WTC11 (cell line): ENCODE measurements at regions not wholly inside any gene's neighbourhood (a gene's known extent, or its start where the extent isn't known, plus 50 kb on each side); places are given as distances from the start of the nearest gene placed in this dataset.

Experiments used
- ATAC-seq: fragments of 200-7000 bp; cut with Tn5 transposase; 2 replicates; pipeline ENCODE4 v1.10.0; 2021; ENCODE audit warnings: mild to moderate bottlenecking, moderate library complexity
- CTCF ChIA-PET: fragments of 300-600 bp; sonication (Branson Sonifier 250); formaldehyde crosslinking; loops from one replicate; lab custom pipeline; 2021; ENCODE audit warnings: antibody characterized with exemption; lab: Charles Lee
- POLR2A ChIA-PET: fragments of 350-600 bp; sonication (Branson Sonifier 250); formaldehyde crosslinking; loops from one replicate; lab custom pipeline; 2021; ENCODE audit warnings: antibody characterized with exemption; lab: Charles Lee
- DNase-seq: peaks from one replicate; pipeline ENCODE4 v3.0.0; 2021; ENCODE audit warnings: low spot score
- H3K27ac Mint-ChIP-seq: 2 replicates; pipeline ENCODE4 v1.8.0; 2021; ENCODE audit warnings: mixed read lengths
- H3K27me3 Mint-ChIP-seq: 2 replicates; pipeline ENCODE4 v1.8.0; 2021; ENCODE audit warnings: low read depth, mild to moderate bottlenecking, moderate library complexity, mixed read lengths
- H3K36me3 Mint-ChIP-seq: 2 replicates; pipeline ENCODE4 v1.8.0; 2021; ENCODE audit warnings: mixed read lengths
- H3K4me1 Mint-ChIP-seq: 2 replicates; pipeline ENCODE4 v1.8.0; 2022; ENCODE audit warnings: mixed read lengths
- H3K4me3 Mint-ChIP-seq: 2 replicates; pipeline ENCODE4 v1.8.0; 2021; ENCODE audit warnings: mild to moderate bottlenecking, moderate library complexity, mixed read lengths
- H3K9me3 Mint-ChIP-seq: 2 replicates; pipeline ENCODE4 v1.8.0; 2021; ENCODE audit warnings: mixed read lengths
- ARID4B ChIP-seq: sonication (generic); formaldehyde crosslinking; IDR thresholded peaks from 2 replicates; pipeline ENCODE4 v1.8.0; 2023; ENCODE audit warnings: missing genetic modification reagents, mild to moderate bottlenecking, borderline replicate concordance
- CBFB ChIP-seq: sonication (generic); formaldehyde crosslinking; IDR thresholded peaks from 2 replicates; pipeline ENCODE4 v1.8.1; 2022; ENCODE audit warnings: mild to moderate bottlenecking, low read depth, missing genetic modification reagents
- CDX4 ChIP-seq: fragments of 250-450 bp; sonication (Bioruptor Pico); IDR thresholded peaks from 2 replicates; pipeline ENCODE4 v1.9.0; 2021; ENCODE audit warnings: moderate library complexity, mild to moderate bottlenecking, inconsistent platforms, borderline replicate concordance
- CTCF ChIP-seq: fragments of 200-600 bp; IDR thresholded peaks from 2 replicates; pipeline ENCODE4 v1.8.0; 2022; ENCODE audit warnings: antibody characterized with exemption
- E2F5 ChIP-seq: sonication (generic); formaldehyde crosslinking; IDR thresholded peaks from 2 replicates; pipeline ENCODE4 v1.8.1; 2022; ENCODE audit warnings: mild to moderate bottlenecking, moderate library complexity, missing genetic modification reagents
- ESRRA ChIP-seq: sonication (generic); formaldehyde crosslinking; IDR thresholded peaks from 2 replicates; pipeline ENCODE4 v1.8.1; 2022; ENCODE audit warnings: mild to moderate bottlenecking, missing genetic modification reagents, borderline replicate concordance
- ETV6 ChIP-seq: sonication (generic); formaldehyde crosslinking; IDR thresholded peaks from 2 replicates; pipeline ENCODE4 v1.8.1; 2022; ENCODE audit warnings: mild to moderate bottlenecking, missing genetic modification reagents
- FOXJ3 ChIP-seq: sonication (generic); formaldehyde crosslinking; IDR thresholded peaks from 2 replicates; pipeline ENCODE4 v1.9.0; 2021; ENCODE audit warnings: missing genetic modification reagents, mild to moderate bottlenecking, borderline replicate concordance
- FOXK1 ChIP-seq: sonication (generic); formaldehyde crosslinking; IDR thresholded peaks from 2 replicates; pipeline ENCODE4 v1.8.0; 2022; ENCODE audit warnings: mild to moderate bottlenecking, moderate library complexity, missing genetic modification reagents
- FOXP1 ChIP-seq: sonication (generic); formaldehyde crosslinking; IDR thresholded peaks from 2 replicates; pipeline ENCODE4 v1.8.0; 2022; ENCODE audit warnings: missing genetic modification reagents, mild to moderate bottlenecking, moderate library complexity, borderline replicate concordance
- IRF2 ChIP-seq: sonication (generic); formaldehyde crosslinking; IDR thresholded peaks from 2 replicates; pipeline ENCODE4 v1.8.0; 2022; ENCODE audit warnings: low read depth, missing genetic modification reagents, borderline replicate concordance
- KAT7 ChIP-seq: sonication (generic); formaldehyde crosslinking; IDR thresholded peaks from 2 replicates; pipeline ENCODE4 v1.8.1; 2023; ENCODE audit warnings: missing genetic modification reagents, mild to moderate bottlenecking, borderline replicate concordance
- MAX ChIP-seq: sonication (generic); formaldehyde crosslinking; IDR thresholded peaks from 2 replicates; pipeline ENCODE4 v1.8.0; 2022; ENCODE audit warnings: mild to moderate bottlenecking, missing genetic modification reagents
- PRDM15 ChIP-seq: sonication (generic); formaldehyde crosslinking; IDR thresholded peaks from 2 replicates; pipeline ENCODE4 v1.8.0; 2022; ENCODE audit warnings: missing genetic modification reagents
- RELA ChIP-seq: sonication (generic); formaldehyde crosslinking; IDR thresholded peaks from 2 replicates; pipeline ENCODE4 v1.8.1; 2022; ENCODE audit warnings: missing genetic modification reagents, mild to moderate bottlenecking, borderline replicate concordance
- RORB ChIP-seq: fragments of 250-450 bp; sonication (Bioruptor Pico); IDR thresholded peaks from 2 replicates; pipeline ENCODE4 v1.9.0; 2021; ENCODE audit warnings: mild to moderate bottlenecking
- TP53 ChIP-seq: sonication (generic); formaldehyde crosslinking; IDR thresholded peaks from 2 replicates; pipeline ENCODE4 v1.8.1; 2023; ENCODE audit warnings: mild to moderate bottlenecking, missing genetic modification reagents
- USF1 ChIP-seq: sonication (generic); formaldehyde crosslinking; IDR thresholded peaks from 2 replicates; pipeline ENCODE4 v1.8.0; 2022; ENCODE audit warnings: mild to moderate bottlenecking, missing genetic modification reagents
- ZNF423 ChIP-seq: fragments of 250-450 bp; sonication (Bioruptor Pico); IDR thresholded peaks from 2 replicates; pipeline ENCODE4 v2.1.2; 2022; ENCODE audit warnings: mild to moderate bottlenecking, moderate library complexity
- ZSCAN18 ChIP-seq: fragments of 250-450 bp; sonication (Bioruptor Pico); IDR thresholded peaks from 2 replicates; pipeline ENCODE4 v2.1.2; 2022; ENCODE audit warnings: mild to moderate bottlenecking, moderate library complexity

GRCh38 chr20:4081421-4081820 lies 66.1 kb upstream of the RNF24 start:
- Mint-ChIP-seq H3K36me3 (no peaks in the 10 kb centered on the region), H3K9me3 (no peaks in the 10 kb centered on the region), H3K4me1 (peaks cover 25% of the 10 kb centered on the region), H3K4me3 (no peak overlapping the region), H3K27me3 (peaks cover 15% of the 10 kb centered on the region), H3K27ac (no peak overlapping the region)
- DNase-seq (no peak), ATAC-seq (no peak)
- CTCF ChIA-PET = interaction anchor here (0.7 to 4.5 kb wide), 3 partner anchors 8 to 14 kb away, joined by 4 to 55 read pairs (median 5); no protein-coding TSS in a partner anchor
- POLR2A ChIA-PET = interaction anchor here (0.6 to 1.1 kb wide), 3 partner anchors 10 to 132 kb away, joined by 3 to 5 read pairs (median 3); no protein-coding TSS in a partner anchor
- no peak for TF ChIP-seq ZNF423
- TF ChIP-seq ZSCAN18 (CRISPR knock-in tag) = no peak
- TF ChIP-seq ESRRA (CRISPR knock-in tag) = no peak
- TF ChIP-seq IRF2 (CRISPR knock-in tag) = no peak
- no peak for TF ChIP-seq E2F5 (CRISPR knock-in tag)
- no peak for TF ChIP-seq CTCF
- no peak for TF ChIP-seq FOXK1 (CRISPR knock-in tag)
- no peak for TF ChIP-seq KAT7
- TF ChIP-seq RELA (CRISPR knock-in tag) = no peak

- ChIA-PET CTCF (no interaction called here), POLR2A (no interaction called here)
- no peak overlapping the region for H3K4me3 Mint-ChIP-seq
- no peak for DNase-seq
- no peak for ATAC-seq
- no peak overlapping the region for H3K27ac Mint-ChIP-seq
- H3K4me1 Mint-ChIP-seq = peaks cover 24% of the 10 kb centered on the region
- H3K36me3 Mint-ChIP-seq = no peaks in the 10 kb centered on the region
- no peaks in the 10 kb centered on the region for H3K9me3 Mint-ChIP-seq
- H3K27me3 Mint-ChIP-seq = no peaks in the 10 kb centered on the region; the same call in 1 of the 2 replicates
- TF ChIP-seq CBFB (CRISPR knock-in tag) (no peak), PRDM15 (CRISPR knock-in tag) (no peak), MAX (no peak), ARID4B (CRISPR knock-in tag) (no peak), ETV6 (CRISPR knock-in tag) (no peak), FOXP1 (CRISPR knock-in tag) (no peak), CDX4 (CRISPR knock-in tag) (no peak), USF1 (CRISPR knock-in tag) (no peak), FOXJ3 (CRISPR knock-in tag) (no peak), E2F5 (CRISPR knock-in tag) (no peak), TP53 (CRISPR knock-in tag) (no peak), RORB (no peak)
Measured at GRCh38 chr20:4076671-4077070, 61.3 kb upstream of the RNF24 start.
